HG03196 (cell line): ENCODE measurements at regions not wholly inside any gene's neighbourhood (a gene's known extent, or its start where the extent isn't known, plus 50 kb on each side); places are given as distances from the start of the nearest gene placed in this dataset.

Source experiments
- ATAC-seq: cut with Tn5 transposase; IDR thresholded peaks from one replicate; pipeline ENCODE4 v1.9.1; 2021; ENCODE audit not compliant: unreplicated experiment

DNA sequence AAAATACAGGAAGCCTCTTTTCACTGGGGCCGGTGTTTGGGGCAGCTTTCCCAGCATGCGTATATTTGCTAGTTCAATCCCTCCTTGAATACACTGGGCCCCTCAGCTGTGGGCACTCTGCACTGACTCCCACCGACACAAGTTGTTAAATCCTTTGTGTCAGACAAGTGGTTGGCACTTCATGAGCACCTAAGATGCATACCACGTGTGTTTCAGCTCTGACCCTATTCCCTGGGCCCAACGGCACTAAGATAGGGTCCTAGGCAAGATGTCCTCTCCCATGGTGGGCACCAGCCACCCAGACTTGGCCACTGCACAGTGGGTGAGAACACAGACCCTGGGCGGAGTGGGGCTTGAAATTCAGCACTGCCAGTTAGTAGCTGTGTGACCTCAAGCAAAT lies 173.8 kb downstream of the BCL11B start:
- ATAC-seq, result no peak

DNA sequence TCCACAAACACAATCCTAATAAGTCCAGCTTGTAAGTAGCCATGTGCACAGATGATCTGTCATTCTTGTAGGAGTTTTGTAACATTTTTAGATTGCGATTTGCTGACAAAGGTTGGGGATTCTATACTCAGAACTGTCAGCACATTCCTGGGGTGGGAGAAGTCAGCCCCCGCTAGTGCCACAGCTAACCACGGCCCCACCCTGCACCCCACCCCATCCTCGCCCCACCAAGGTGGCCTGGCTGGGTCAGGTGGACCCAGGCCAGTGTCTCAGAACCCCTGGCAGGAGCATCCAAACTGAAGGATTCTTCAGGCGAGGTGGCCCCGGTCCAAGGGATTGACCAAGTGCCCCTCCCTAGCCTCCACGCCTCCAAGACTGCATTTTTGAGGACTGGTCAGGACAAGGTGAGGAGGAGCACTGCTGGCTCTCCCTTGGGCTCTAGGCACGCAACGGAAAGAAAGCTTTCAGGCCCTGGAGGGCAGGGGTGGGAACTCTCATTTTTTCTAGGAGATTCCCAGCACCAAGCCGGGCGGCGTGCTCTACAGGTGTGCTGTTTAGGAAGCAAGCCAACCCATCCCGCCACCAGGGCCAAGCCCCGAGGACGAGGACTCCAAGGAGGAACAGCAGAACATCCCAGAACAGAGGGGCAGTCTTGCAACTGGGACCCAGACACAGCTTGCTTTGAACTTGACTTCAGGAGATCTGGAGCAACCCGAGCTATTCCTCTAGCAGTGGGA lies 172.8 kb downstream of the BCL11B start:
- ATAC-seq, result no peak

DNA sequence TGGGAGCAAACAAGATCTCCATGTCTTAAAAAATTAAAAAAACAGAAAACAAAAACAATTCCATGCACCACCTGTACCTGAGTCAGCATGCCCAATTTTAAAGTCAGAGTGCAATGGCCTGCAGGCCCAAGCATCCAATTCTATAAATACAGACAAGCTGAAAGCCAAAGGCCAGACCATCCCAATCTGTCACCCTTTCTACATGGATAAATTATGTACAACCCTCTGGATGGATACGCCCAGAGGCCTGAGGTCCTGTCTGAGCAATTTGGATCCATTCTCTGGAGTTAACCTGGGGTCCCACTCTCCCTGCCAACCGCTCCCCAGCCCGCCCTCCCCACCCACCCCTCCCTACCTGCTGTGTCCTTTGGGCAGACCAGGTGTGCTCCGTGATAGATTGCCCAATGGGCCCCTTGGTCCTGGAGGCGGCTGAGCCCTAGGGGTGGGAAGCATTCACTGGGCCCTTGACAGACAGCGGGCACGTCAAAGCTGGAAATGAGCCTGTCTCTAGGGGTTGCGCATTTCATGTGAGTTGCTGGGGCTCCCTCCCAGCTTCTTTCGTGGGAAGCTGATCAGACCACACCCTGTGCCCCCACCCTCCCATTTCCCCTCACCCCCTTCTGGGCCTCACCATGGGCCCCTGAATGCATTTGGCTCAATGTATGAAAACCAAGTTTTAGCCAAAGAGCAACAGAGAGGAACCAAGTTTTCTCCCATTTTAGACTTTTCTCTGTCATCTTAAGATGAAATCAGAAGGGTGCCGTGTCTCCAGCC lies 171.3 kb downstream of the BCL11B start:
- no peak for ATAC-seq

DNA sequence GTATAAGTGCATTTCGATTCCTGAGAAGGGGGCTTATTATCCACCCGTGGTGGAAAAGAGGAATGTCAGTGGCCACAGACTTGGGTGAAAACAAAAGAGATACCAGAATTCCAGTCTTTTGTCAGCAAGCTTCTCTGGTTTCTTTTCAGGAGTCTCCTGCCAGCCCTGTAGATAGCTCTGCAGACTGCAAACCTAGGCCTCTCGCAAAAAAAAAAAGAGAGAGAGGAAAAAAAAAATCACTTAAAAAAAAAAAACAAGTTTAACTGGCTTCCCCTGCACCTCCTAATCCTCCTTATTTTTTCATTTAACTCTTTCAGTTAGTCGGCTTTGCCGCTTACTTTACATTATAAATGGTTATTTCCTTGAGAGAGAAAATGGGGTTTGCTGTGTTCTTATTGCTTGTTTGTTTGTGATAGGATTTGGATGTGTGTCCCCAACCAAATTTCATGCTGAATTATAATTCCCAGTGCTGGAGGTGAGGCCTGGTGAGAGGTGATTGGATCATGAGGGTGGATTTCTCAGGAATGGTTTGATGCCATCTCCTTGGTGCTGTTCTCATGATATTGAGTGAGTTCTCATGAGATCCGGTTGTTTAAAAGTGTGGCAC lies 170.0 kb downstream of the BCL11B start:
- no peak for ATAC-seq

DNA sequence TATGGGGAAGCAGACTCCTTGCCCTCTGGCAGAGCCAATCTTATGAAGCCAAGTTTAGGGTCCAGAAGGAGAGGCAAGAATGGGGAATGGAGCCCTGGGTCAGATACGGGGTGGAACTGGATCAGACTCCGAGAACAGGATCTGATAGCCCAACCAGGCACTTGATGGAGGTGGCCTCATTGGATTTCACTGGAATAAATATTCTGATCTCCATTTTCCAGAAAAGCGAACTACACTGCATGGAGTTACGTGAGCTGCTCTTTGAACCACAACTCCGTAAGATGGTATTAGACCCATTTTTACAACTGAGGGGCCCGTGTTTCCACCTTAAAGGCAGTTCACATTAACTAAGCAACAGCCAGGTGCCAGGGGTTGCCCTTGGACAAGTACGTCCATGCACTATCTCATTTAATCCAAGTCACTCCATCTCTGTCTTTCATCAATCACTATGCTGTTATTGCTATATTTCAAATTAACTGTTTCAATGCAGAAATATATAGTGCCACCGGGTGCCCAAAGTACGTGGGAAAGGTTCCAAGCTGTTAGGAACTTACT lies 155.2 kb downstream of the BCL11B start:
- no peak for ATAC-seq

DNA sequence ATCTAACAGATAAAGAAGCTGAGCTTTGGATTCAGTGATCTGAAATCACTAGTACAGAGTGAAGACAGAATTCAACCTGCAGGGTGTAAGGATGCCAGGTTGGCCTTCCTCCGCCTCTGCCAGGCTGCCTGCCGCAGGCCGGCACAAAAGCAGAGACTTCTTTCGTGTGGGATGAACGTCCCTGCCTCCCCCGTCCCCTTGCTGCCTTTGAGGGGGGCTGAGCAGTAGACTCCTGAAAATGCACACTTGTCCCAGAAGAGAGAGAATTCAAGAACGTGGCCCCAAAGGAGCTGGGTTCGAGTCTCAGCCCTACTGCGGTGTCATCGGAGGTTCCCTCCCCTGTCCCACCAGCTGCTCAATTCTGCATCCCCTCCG lies 154.3 kb downstream of the BCL11B start:
- ATAC-seq, result no peak

DNA sequence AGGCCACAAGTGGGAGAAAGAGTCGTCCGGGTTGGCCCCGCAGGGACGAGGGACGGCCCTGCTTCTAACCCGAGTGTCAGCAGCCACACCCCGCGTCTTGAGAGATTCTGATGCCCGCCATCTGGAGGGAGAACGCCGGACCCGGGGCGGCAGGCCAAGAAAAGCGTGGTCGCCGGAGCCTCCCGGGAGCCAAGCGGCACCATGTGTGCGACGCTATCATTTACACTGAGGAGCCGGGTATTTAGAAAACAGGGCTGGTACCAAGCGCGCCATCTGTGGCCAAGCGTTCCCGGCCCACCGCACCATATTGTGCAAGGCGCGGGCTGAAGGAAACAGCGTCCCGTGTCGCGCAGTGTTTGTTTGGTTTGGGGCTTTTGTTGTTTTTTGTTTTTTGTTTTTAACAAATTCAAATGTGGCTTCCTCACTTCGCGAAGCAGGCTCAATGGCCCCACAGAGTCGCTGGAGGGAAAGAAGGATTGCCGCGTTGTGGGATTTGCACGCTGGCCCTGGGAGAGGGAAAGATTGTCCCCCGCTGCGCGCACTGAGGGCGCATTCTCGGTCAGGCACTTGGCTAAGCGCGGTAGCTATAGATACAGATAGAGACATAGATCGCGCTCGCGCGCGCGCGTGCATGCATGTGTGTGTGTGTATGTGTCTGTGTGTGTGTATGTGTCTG lies 153.8 kb downstream of the BCL11B start:
- ATAC-seq, result no peak

DNA sequence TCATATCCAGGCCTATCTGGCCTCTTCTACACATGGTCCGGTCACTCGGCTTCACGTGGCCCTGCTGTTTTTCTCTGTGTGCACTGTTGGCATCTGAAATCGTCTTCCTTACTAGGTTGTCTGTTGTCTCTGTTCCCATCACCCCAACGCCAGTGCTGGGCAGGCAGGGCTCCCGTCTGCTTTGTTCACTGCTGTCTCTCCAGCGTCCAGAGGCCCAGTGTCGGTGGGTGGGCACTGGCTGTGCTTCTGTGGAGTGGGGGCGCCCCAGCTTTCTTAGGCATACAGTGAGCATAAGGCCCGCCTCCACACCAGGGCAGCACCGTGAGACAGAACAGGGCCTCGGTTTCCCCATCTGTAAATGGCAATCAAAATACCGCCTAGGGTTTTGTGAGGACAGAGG lies 153.1 kb downstream of the BCL11B start:
- no peak for ATAC-seq
